OCI-LY7 (cell line): ENCODE measurements at regions not wholly inside any gene's neighbourhood (a gene's known extent, or its start where the extent isn't known, plus 50 kb on each side); places are given as distances from the start of the nearest gene placed in this dataset.

ENCODE experiments used
- BruUV-seq: library from RNA; stranded (reverse); fragments of 400-500 nt; replicated peaks from 2 replicates; lab custom pipeline; 2021; lab: Mats Ljungman, UMichigan
- CTCF ChIA-PET: fragments of 300-600 bp; sonication (Branson Sonifier 250); formaldehyde crosslinking; loops from one replicate; lab custom pipeline; 2022; ENCODE audit warnings: antibody characterized with exemption; ENCODE audit not compliant: unreplicated experiment; lab: Charles Lee
- POLR2A ChIA-PET: fragments of 300-600 bp; sonication (Branson Sonifier 250); formaldehyde crosslinking; loops from one replicate; lab custom pipeline; 2022; ENCODE audit warnings: antibody characterized with exemption; lab: Charles Lee
- DNase-seq: peaks from one replicate; pipeline ENCODE4 v3.0.0-alpha.2; 2015; ENCODE audit warnings: low spot score
- H2AFZ ChIP-seq: fragments of 200-600 bp; sonication (generic), shearing (Covaris generic); 2 replicates; pipeline ENCODE4 v1.6.1; 2014; ENCODE audit warnings: mild to moderate bottlenecking, antibody characterized with exemption, low read length, moderate library complexity
- H3K27ac ChIP-seq: fragments of 200-600 bp; sonication (generic); 2 replicates; pipeline ENCODE4 v1.5.1; 2014; ENCODE audit warnings: mixed run types, low read depth, mild to moderate bottlenecking, moderate library complexity, low read length, inconsistent platforms; ENCODE audit not compliant: poor library complexity, severe bottlenecking
- H3K36me3 ChIP-seq: fragments of 200-600 bp; sonication (generic); 2 replicates; pipeline ENCODE4 v1.6.1; 2014; ENCODE audit warnings: mild to moderate bottlenecking, antibody characterized with exemption, low read length, moderate library complexity, mixed read lengths; ENCODE audit not compliant: insufficient read depth
- H3K4me1 ChIP-seq: fragments of 200-600 bp; sonication (generic); 2 replicates; pipeline ENCODE4 v1.5.1; 2014; ENCODE audit warnings: mild to moderate bottlenecking, low read length; ENCODE audit not compliant: insufficient read depth, poor library complexity, severe bottlenecking
- H3K4me2 ChIP-seq: fragments of 200-600 bp; sonication (generic); 2 replicates; pipeline ENCODE4 v1.6.1; 2014; ENCODE audit warnings: mild to moderate bottlenecking, low read length
- H3K4me3 ChIP-seq: fragments of 200-600 bp; sonication (generic); 2 replicates; pipeline ENCODE4 v1.5.1; 2014; ENCODE audit warnings: mild to moderate bottlenecking, low read depth, low read length; ENCODE audit not compliant: poor library complexity, severe bottlenecking
- H3K79me2 ChIP-seq: fragments of 200-600 bp; sonication (generic); 2 replicates; pipeline ENCODE4 v1.6.1; 2016; ENCODE audit warnings: low read depth, mild to moderate bottlenecking, low read length, moderate library complexity, mixed read lengths; ENCODE audit not compliant: insufficient read depth
- H3K9me2 ChIP-seq: fragments of 200-600 bp; sonication (generic); 2 replicates; pipeline ENCODE4 v1.6.1; 2016; ENCODE audit warnings: mild to moderate bottlenecking, low read length, mixed read lengths; ENCODE audit not compliant: insufficient read depth
- H3K9me3 ChIP-seq: fragments of 200-600 bp; sonication (generic); 2 replicates; pipeline ENCODE4 v1.6.1; 2014; ENCODE audit warnings: mild to moderate bottlenecking, mixed run types, low read length, mixed read lengths
- H4K20me1 ChIP-seq: fragments of 200-600 bp; sonication (generic); 2 replicates; pipeline ENCODE4 v1.6.1; 2014; ENCODE audit warnings: mild to moderate bottlenecking, antibody characterized with exemption, low read length, moderate library complexity, mixed read lengths; ENCODE audit not compliant: insufficient read depth
- EZH2phosphoT487 ChIP-seq: fragments of 200-600 bp; sonication (generic); IDR thresholded peaks from 2 replicates; pipeline ENCODE4 v1.6.1; 2018; ENCODE audit warnings: low read depth, borderline replicate concordance, mild to moderate bottlenecking, mixed run types, antibody characterized with exemption, low read length, moderate library complexity, mixed read lengths
- intact Hi-C: fragments of 100-400 bp; cut with micrococcal nuclease; formaldehyde crosslinking; loops from one replicate; pipeline ENCODE4 v1.10.0; 2022; ENCODE audit not compliant: unreplicated experiment
- TF ChIP-seq, protein P1 (sequence below): fragments of 200-600 bp; sonication (generic); conservative IDR thresholded peaks from 2 replicates; pipeline ENCODE4 v1.5.1; 2014; ENCODE audit warnings: mild to moderate bottlenecking, antibody characterized with exemption, low read length, moderate library complexity, mixed read lengths

DNA sequence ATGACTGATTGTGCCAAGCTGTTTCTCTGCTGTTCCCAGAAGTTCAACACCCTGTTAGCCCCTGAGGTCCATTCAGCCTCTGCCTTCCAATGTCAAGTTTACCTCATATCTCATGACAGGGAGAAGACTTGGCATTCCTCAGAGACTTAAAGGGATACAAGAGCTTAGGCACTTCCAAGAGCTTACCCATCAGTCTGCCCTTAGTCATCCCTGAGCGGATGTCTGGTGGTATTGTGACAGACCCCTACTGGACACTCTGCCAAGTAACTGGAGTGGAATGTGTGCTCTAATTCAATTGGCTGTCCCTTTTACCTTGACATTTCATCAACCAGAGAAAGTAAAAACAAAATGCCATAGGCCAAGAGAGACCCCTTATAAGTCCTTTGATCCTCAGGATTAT is 151.5 kb downstream of the AASDHPPT start:
- no peaks in the 10 kb centered on the region for H3K79me2 ChIP-seq
- H3K4me1 ChIP-seq: no peaks in the 10 kb centered on the region
- TF ChIP-seq, protein P1, sequence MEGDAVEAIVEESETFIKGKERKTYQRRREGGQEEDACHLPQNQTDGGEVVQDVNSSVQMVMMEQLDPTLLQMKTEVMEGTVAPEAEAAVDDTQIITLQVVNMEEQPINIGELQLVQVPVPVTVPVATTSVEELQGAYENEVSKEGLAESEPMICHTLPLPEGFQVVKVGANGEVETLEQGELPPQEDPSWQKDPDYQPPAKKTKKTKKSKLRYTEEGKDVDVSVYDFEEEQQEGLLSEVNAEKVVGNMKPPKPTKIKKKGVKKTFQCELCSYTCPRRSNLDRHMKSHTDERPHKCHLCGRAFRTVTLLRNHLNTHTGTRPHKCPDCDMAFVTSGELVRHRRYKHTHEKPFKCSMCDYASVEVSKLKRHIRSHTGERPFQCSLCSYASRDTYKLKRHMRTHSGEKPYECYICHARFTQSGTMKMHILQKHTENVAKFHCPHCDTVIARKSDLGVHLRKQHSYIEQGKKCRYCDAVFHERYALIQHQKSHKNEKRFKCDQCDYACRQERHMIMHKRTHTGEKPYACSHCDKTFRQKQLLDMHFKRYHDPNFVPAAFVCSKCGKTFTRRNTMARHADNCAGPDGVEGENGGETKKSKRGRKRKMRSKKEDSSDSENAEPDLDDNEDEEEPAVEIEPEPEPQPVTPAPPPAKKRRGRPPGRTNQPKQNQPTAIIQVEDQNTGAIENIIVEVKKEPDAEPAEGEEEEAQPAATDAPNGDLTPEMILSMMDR: no peak
- no peak for TF ChIP-seq EZH2phosphoT487

DNA sequence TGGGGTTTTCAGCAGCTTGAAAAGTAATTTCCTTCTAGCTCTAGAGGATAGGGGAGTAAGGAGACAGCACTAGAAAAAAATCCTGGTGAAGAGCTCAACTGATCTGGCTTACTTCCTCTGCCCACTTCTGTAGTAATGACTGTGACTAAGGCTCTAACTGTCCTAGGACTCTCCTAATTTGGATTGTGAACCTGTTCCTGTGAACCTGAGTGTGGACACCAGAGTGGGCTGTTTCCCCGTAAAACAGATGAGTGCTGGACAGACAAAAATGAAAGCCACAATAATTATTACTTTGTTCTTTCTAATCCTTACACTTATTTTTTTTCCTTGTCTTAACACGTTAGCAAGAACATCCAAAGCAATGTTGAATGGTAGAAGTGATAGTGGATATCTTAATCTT is 154.1 kb downstream of the AASDHPPT start:
- ChIA-PET POLR2A (no interaction called here), CTCF (no interaction called here)
- no peak for TF ChIP-seq EZH2phosphoT487
- TF ChIP-seq, protein P1: no peak
- H3K36me3 ChIP-seq: no peaks in the 10 kb centered on the region
- no peaks in the 10 kb centered on the region for H3K9me3 ChIP-seq
- DNase-seq: no peak
- no peaks in the 10 kb centered on the region for H3K4me1 ChIP-seq
- H4K20me1 ChIP-seq: no peaks in the 10 kb centered on the region
- intact Hi-C loops: no loop called here
- H3K4me2 ChIP-seq: no peak overlapping the region
- H3K9me2 ChIP-seq: no peaks in the 10 kb centered on the region
- H2AFZ ChIP-seq: no peak overlapping the region
- BruUV-seq: no TSS peak
- H3K27ac ChIP-seq: no peak overlapping the region
- no peaks in the 10 kb centered on the region for H3K79me2 ChIP-seq
- no peak overlapping the region for H3K4me3 ChIP-seq

More for the DNA sequence above, 151.5 kb downstream of the AASDHPPT start:
- Histone ChIP-seq H4K20me1 (no peaks in the 10 kb centered on the region), H3K4me3 (no peak overlapping the region), H3K27ac (no peak overlapping the region), H3K4me2 (no peak overlapping the region), H3K9me2 (no peaks in the 10 kb centered on the region), H3K9me3 (no peaks in the 10 kb centered on the region), H3K36me3 (no peaks in the 10 kb centered on the region), H2AFZ (no peak overlapping the region)
- no TSS peak for BruUV-seq
- DNase-seq: no peak
- ChIA-PET CTCF (no interaction called here), POLR2A (interaction anchor here (0.7 kb wide), 1 partner anchor 42 kb away, joined by 4 read pairs; no protein-coding TSS in a partner anchor)
- intact Hi-C loops: no loop called here

DNA sequence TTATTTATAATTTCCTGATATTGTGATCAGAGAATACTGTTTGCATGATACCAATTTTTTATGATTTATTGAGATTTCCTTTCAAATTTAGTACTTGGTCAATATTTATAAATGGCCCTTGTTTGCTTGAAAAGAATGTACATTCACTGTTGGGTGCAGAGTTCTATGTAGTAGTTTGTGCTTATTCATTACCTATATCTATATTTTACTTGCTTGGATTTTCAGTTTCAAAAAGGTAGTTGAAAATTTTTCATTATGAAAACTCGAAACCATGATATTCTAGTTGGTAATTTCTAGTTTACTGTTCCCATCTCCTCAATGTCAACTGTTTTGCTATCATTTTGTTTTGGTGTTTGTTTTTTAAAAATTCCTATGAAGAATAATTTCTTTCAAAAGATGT is 155.7 kb downstream of the AASDHPPT start:
- intact Hi-C loops: no loop called here
- no TSS peak for BruUV-seq
- Histone ChIP-seq H3K4me1 (no peaks in the 10 kb centered on the region), H3K79me2 (no peaks in the 10 kb centered on the region), H2AFZ (no peak overlapping the region), H3K4me2 (no peak overlapping the region), H3K27ac (no peak overlapping the region), H3K4me3 (no peak overlapping the region), H3K9me3 (no peaks in the 10 kb centered on the region), H4K20me1 (no peaks in the 10 kb centered on the region), H3K36me3 (no peaks in the 10 kb centered on the region), H3K9me2 (no peaks in the 10 kb centered on the region)
- CTCF ChIA-PET: no interaction called here
- no peak for DNase-seq
- TF ChIP-seq EZH2phosphoT487: no peak
- TF ChIP-seq, protein P1: no peak
- POLR2A ChIA-PET: no interaction called here
